HG02938 (cell line): ENCODE measurements at regions not wholly inside any gene's neighbourhood (a gene's known extent, or its start where the extent isn't known, plus 50 kb on each side); places are given as distances from the start of the nearest gene placed in this dataset.
"Not testable (repeated sequence)": the region's sequence is repeated elsewhere in the genome, so short reads cannot be mapped to it uniquely, and the experiment has no call there.

Experiments
- ATAC-seq: cut with Tn5 transposase; IDR thresholded peaks from one replicate; pipeline ENCODE4 v1.9.1; 2021; ENCODE audit warnings: mild to moderate bottlenecking, moderate library complexity; ENCODE audit not compliant: unreplicated experiment

GRCh38 chr10:11668847-11669610, 57.6 kb upstream of the USP6NL start:
- ATAC-seq = no peak

GRCh38 chr10:11667756-11668155, 56.3 kb upstream of the USP6NL start:
- ATAC-seq = no peak

GRCh38 chr10:11663763-11664555, 52.5 kb upstream of the USP6NL start:
- peak; percentile 79 for ATAC-seq

GRCh38 chr10:11663126-11663515, 51.7 kb upstream of the USP6NL start:
- not testable (repeated sequence) for ATAC-seq

GRCh38 chr10:11661441-11661840, 50.0 kb upstream of the USP6NL start:
- ATAC-seq = no peak
